GM18858 (cell line): ENCODE measurements at regions not wholly inside any gene's neighbourhood (a gene's known extent, or its start where the extent isn't known, plus 50 kb on each side); places are given as distances from the start of the nearest gene placed in this dataset.
A peak's percentile ranks its signal among the peaks of the same experiment; 100 is the strongest.

ENCODE experiments used
- ATAC-seq: cut with Tn5 transposase; IDR thresholded peaks from one replicate; pipeline ENCODE4 v1.9.1; 2021; ENCODE audit not compliant: unreplicated experiment

DNA sequence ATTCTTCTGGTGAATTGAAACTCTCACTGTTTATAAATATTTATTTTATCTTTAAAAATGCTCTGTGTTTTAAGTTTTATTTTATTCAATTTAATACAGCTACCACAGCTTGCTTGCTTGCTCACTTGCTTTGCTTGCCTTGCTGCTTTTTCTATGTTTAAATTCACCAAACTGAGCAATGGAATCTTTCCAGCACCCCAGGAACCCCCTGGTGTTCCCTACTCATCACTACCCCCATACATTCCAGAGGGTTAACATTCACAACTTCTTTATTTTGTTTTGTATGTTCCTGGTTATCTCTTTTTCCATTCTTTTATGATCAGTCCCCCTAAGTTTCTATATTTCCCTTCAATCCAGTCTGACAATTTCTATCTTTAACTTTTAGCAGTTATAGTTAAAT lies 166.5 kb upstream of the COL1A2 start:
- ATAC-seq, result no peak

DNA sequence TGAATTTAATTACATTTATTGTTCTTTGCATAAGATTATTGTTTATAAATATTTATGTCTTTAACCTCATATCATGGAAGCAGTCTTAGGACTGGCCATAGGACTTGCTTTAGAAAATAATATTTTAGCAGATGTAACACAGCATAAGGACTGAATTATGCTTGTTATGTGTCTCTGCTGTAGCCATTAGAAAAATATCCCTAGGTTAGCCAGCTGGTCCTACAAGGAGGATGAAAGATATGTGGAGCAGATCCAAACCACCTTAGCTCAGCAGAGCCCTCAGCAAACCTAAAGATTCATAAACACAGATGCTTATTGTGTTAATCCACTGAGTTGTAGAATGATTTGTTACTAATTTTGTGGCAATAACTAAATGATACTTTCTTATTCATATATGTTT lies 166.0 kb upstream of the COL1A2 start:
- ATAC-seq, result no peak

GRCh38 chr7:94231305-94231704 lies 163.4 kb upstream of the COL1A2 start:
- ATAC-seq, result no peak

DNA sequence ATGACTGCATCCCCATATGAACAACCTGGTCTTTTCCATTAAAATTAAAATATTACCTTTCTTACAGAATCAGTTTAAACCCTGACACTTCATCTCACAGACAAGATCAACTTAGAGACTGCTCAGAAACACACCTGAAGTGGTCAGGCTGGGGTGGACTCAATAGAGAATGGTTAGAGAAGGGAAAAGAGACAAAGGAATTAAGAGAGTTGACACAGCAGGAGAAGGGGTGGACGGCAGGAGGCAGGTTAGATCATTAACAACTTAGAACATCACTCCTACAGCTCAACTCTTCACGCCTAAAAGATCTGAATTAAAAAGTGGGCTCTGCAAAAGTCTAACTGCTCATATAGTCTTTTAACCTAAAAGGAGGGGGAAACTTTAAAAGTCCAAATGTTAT lies 157.7 kb upstream of the COL1A2 start:
- ATAC-seq, result no peak

DNA sequence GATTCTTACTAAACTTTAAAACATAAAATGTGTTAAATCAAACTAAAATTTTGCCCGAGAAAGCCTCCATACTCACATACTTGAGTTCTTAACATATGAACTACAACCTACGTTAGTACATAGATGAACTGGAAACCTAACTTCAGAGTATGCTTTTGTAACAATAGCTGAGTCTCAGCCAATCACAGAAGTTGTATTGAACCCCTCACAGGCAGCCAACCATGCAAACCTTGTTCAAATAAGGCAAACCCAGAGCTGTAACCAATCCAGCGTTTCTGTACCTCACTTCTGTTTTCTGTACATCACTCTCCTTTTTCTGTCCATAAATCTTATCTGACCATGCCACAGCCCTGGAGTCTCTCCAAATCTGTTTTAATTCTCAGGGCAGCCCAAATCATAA lies 157.3 kb upstream of the COL1A2 start:
- ATAC-seq, result no peak

- no peak for ATAC-seq
Observed at GRCh38 chr7:94239661-94240234, 154.9 kb upstream of the COL1A2 start.

GRCh38 chr7:94240902-94241301 lies 153.8 kb upstream of the COL1A2 start:
- no peak for ATAC-seq

GRCh38 chr7:94241402-94241925 lies 153.2 kb upstream of the COL1A2 start:
- ATAC-seq, result no peak

- no peak for ATAC-seq
Observed at GRCh38 chr7:94243066-94243711, 151.5 kb upstream of the COL1A2 start.

DNA sequence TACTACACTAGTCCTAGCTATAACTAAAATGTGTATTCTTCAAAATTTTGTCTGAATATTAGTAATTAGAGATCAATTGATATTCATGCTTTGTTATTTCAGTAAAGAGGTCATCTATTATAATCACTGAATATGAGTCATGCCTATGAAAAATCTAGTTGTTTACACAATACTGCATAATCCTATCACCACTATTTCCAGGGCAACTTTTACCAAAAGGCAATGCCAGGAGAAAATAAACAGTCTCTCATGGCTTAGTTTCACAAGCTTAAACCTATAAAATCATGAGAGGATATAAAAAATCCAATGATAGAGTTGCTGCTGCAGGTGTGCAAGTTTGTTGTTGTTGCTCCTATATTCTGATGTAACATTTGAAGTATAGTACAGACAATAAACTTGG lies 149.9 kb upstream of the COL1A2 start:
- ATAC-seq, result no peak

- no peak for ATAC-seq
Observed at GRCh38 chr7:94245500-94245899, 149.2 kb upstream of the COL1A2 start.

DNA sequence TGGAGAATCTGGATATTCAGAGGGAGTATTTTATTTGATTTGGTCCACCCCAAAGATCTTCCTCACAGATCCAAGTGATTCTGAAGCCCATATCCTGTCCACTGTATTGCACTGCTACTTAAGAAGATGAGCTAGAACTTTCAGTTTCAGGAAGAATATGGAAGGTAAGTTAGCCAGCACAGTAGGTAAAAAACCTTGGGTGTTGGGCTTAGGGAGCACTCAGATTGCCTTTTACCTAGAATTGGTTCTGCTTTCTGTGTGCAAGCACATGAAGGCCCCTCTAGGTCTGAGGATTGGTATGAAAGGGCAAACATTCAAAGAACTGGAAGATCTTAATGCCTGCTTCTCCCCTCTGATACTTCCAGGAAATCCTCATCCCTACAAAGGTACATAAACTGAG lies 146.7 kb upstream of the COL1A2 start:
- no peak for ATAC-seq

DNA sequence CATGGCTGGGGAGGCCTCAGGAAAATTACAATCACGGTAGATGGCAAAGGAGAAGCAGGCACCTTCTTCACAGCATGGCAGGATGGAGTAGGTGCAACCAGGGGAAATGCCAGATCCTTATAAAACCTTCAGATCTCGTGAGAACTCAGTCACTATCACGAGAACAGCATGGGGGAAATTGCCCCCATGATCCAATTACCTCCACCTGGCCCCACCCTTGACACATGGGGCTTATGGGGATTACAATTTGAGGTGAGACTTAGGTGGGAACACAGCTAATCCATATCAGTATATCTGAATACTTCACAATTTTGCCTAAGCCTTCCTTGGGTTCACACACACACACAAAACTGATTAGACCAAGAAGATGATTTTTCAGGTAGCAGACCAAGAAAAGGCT lies 145.1 kb upstream of the COL1A2 start:
- ATAC-seq, result no peak

- ATAC-seq, result no peak
Observed at GRCh38 chr7:94250124-94250523, 144.6 kb upstream of the COL1A2 start.

DNA sequence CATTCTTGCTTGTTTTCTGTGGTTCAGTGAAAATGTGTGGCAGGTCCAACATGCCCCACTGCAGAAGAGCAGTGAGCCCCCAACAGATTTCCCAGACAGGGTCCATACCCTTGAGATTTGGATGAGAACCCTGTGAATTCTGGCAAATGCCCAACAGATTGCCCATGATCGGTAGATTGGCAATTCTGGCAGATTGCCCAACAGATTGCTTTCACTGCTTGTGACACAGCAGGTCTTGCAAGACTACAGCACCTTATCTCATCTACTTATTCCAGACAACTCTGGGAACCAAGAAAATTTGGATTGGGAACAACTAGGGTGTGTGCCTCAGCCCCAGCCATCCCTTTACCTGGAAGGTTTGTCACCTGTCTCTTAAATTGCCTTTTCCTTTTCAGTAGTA lies 143.7 kb upstream of the COL1A2 start:
- ATAC-seq, result no peak

- no peak for ATAC-seq
Observed at GRCh38 chr7:94252124-94252523, 142.6 kb upstream of the COL1A2 start.

DNA sequence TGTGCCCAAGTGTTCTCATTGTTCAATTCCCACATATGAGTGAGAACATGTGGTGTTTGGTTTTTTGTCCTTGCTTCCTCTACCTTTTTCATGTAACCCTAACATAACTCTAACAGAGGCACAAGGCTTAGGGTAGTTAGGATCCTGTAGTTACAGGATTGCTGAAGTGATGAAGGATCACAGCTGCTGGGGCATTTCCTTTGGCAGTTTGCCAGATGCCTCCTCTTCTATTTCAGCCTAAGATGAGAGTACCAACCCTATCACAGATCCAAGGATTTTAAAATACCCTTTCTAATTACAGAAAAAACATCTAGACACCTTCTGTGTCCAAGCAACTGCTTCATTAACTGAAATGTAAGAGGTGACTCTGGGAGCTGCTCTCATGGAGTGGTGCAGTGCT lies 141.7 kb upstream of the COL1A2 start:
- no peak for ATAC-seq

DNA sequence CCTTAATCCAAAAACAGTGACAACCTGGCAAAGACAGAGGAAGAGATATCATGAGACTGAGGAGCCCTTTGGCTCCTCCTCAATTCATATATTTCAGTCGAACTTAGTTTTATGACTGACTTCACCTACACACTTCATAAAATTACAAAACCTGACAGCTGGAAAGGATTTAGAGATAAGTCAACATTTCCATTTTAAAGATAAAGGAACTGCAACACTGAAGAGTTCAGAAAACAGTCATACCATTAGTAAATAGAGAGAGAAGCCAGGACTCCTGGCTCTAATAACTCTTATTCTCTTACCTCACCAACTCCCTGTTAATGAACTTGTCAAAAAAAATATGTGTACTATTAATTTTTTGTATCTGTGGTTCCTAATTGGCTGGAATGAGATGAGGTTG lies 141.0 kb upstream of the COL1A2 start:
- ATAC-seq, result peak; percentile 43

- ATAC-seq, result no peak
Observed at GRCh38 chr7:94258418-94259300, 136.0 kb upstream of the COL1A2 start.

DNA sequence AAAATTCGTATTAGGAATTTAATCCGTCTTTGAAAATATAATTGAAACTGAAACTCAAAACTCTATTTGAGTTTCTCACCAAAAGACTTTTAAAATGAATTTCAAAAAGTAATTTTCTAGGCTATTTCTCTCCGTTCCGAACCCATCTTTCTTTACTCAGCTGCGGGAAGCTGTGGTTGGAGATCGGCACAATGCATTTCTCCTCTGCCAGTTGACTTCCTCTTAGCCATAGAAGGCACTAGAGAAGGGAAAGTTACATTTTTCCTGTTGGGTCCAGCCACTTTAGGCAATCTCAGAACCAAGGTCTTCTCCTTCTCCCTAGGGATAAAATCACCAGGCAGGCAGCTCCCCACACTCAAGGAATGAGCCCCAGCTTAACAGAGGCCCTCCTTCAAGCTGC lies 133.6 kb upstream of the COL1A2 start:
- ATAC-seq, result no peak

DNA sequence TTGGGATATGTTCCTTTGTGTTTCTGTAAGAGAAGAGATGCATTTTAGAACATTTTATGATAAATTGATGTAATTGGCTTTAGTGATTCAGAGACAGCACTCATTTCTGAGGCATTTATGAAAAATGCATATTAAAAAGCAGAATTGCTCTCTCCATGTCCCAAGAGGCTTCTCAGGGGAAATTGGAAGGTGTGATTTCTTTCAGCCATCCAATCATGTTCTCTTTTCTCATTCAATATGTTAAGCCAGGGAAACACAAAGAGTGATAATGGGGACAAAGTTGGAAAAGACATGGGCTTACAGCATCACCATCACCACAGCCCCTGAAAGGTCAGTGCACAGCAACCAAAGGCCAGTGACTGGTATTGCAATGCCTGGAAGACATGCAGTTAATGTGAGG lies 129.9 kb upstream of the COL1A2 start:
- ATAC-seq, result no peak

- no peak for ATAC-seq
Observed at GRCh38 chr7:94265456-94265855, 129.2 kb upstream of the COL1A2 start.
